CD4-positive, alpha-beta T cell (primary cell): ENCODE measurements at regions not wholly inside any gene's neighbourhood (a gene's known extent, or its start where the extent isn't known, plus 50 kb on each side); places are given as distances from the start of the nearest gene placed in this dataset.

Experiments
- ATAC-seq: fragments of 200-7000 bp; cut with Tn5 transposase; one replicate; pipeline ENCODE4 v1.10.0; 2022; ENCODE audit warnings: mild to moderate bottlenecking; ENCODE audit not compliant: poor library complexity
- CTCF ChIA-PET: fragments of 350-600 bp; sonication (Branson Sonifier 250); formaldehyde crosslinking; loops from one replicate; lab custom pipeline; 2021; ENCODE audit warnings: antibody characterized with exemption, inconsistent platforms; lab: Charles Lee
- POLR2A ChIA-PET: fragments of 350-600 bp; sonication (Branson Sonifier 250); formaldehyde crosslinking; loops from one replicate; lab custom pipeline; 2021; ENCODE audit warnings: antibody characterized with exemption, inconsistent platforms; lab: Charles Lee
- DNase-seq, 14 experiments: peaks; one replicate each; pipeline ENCODE4 v3.0.0-alpha.2; 2013 to 2020; ENCODE audit warnings: mixed read lengths in 2 of 14
- H3K27ac ChIP-seq, 2 donors: one replicate each; pipeline versions ENCODE4 v1.5.1 to v1.7.0; 2013; ENCODE audit warnings: low read length in 2 of 2, low read depth in 1 of 2, mild to moderate bottlenecking in 1 of 2
- H3K27me3 ChIP-seq, 2 experiments: 1 replicate in 1 of 2; 2 replicates in 1 of 2; pipeline versions ENCODE4 v1.6.1 to v1.7.0; 2013; ENCODE audit warnings: low read length in 2 of 2, control low read depth in 1 of 2, mild to moderate bottlenecking in 1 of 2, moderate library complexity in 1 of 2; ENCODE audit not compliant: insufficient read depth in 2 of 2, control insufficient read depth in 1 of 2
- H3K36me3 ChIP-seq: one replicate; pipeline ENCODE4 v1.6.1; 2013; ENCODE audit warnings: low read length, control low read depth; ENCODE audit not compliant: insufficient read depth
- H3K4me1 ChIP-seq: one replicate; pipeline ENCODE4 v1.6.1; 2013; ENCODE audit warnings: low read length, control low read depth; ENCODE audit not compliant: insufficient read depth
- H3K4me3 ChIP-seq: one replicate; pipeline ENCODE4 v1.5.1; 2013; ENCODE audit warnings: mild to moderate bottlenecking, low read length, moderate library complexity
- H3K9me3 ChIP-seq, 2 experiments: 1 replicate in 1 of 2; 2 replicates in 1 of 2; pipeline versions ENCODE4 v1.6.1 to v1.7.0; 2013; ENCODE audit warnings: low read length in 2 of 2, mild to moderate bottlenecking in 2 of 2, control low read depth in 1 of 2, moderate library complexity in 1 of 2; ENCODE audit not compliant: control insufficient read depth in 1 of 2, insufficient read depth in 1 of 2
- H3K27ac Mint-ChIP-seq: one replicate; pipeline ENCODE4 v1.8.0; 2020; ENCODE audit warnings: mixed read lengths
- H3K27me3 Mint-ChIP-seq: one replicate; pipeline ENCODE4 v1.8.0; 2021; ENCODE audit warnings: mixed read lengths
- H3K36me3 Mint-ChIP-seq: one replicate; pipeline ENCODE4 v1.8.0; 2021; ENCODE audit warnings: low read depth, mixed read lengths
- H3K4me1 Mint-ChIP-seq: one replicate; pipeline ENCODE4 v1.8.0; 2021; ENCODE audit warnings: low read depth, mixed read lengths
- H3K4me3 Mint-ChIP-seq: one replicate; pipeline ENCODE4 v1.8.0; 2020; ENCODE audit warnings: mild to moderate bottlenecking, mixed read lengths
- H3K9me3 Mint-ChIP-seq: one replicate; pipeline ENCODE4 v1.8.0; 2020; ENCODE audit warnings: mixed read lengths
- CTCF ChIP-seq: fragments of 200-600 bp; IDR thresholded peaks from one replicate; pipeline ENCODE4 v1.8.0; 2022; ENCODE audit warnings: antibody characterized with exemption, mild to moderate bottlenecking
- intact Hi-C, 2 experiments: fragments of 100-400 bp; cut with DNase I in 1 of 2; cut with micrococcal nuclease in 1 of 2; formaldehyde crosslinking; loops; one replicate each; pipeline versions ENCODE4 v1.15.1 to v1.9.0; 2023 to 2025; cut with DNase I, micrococcal nuclease

GRCh38 chr12:28622406-28622805 lies 432.1 kb downstream of the CCDC91 start:
- Mint-ChIP-seq H3K36me3 (no peaks in the 10 kb centered on the region), H3K27me3 (no peaks in the 10 kb centered on the region), H3K4me3 (no peak overlapping the region), H3K4me1 (no peaks in the 10 kb centered on the region), H3K27ac (no peak overlapping the region), H3K9me3 (peaks cover 2% of the 10 kb centered on the region)
- TF ChIP-seq CTCF: no peak
- no peaks in the 10 kb centered on the region for H3K9me3 ChIP-seq
- intact Hi-C loops: no loop called here
- H3K36me3 ChIP-seq: no peaks in the 10 kb centered on the region
- no peak overlapping the region for H3K27ac ChIP-seq
- ChIA-PET POLR2A (no interaction called here), CTCF (no interaction called here)
- H3K4me1 ChIP-seq: no peaks in the 10 kb centered on the region
- no peaks in the 10 kb centered on the region for H3K27me3 ChIP-seq
- no peak overlapping the region for H3K4me3 ChIP-seq
- DNase-seq (no peak), ATAC-seq (no peak)

GRCh38 chr12:28626504-28626903 lies 436.2 kb downstream of the CCDC91 start:
- Histone ChIP-seq H3K9me3 (no peaks in the 10 kb centered on the region), H3K27me3 (no peaks in the 10 kb centered on the region), H3K27ac (no peak overlapping the region), H3K36me3 (no peaks in the 10 kb centered on the region), H3K4me1 (no peaks in the 10 kb centered on the region), H3K4me3 (no peak overlapping the region)
- no peaks in the 10 kb centered on the region for H3K27me3 Mint-ChIP-seq
- ChIA-PET CTCF (no interaction called here), POLR2A (no interaction called here)
- H3K4me3 Mint-ChIP-seq: no peak overlapping the region
- peaks cover 2% of the 10 kb centered on the region for H3K9me3 Mint-ChIP-seq
- intact Hi-C loops: no loop called here
- no peak overlapping the region for H3K27ac Mint-ChIP-seq
- H3K36me3 Mint-ChIP-seq: no peaks in the 10 kb centered on the region
- no peak for DNase-seq
- ATAC-seq: no peak
- no peaks in the 10 kb centered on the region for H3K4me1 Mint-ChIP-seq
- TF ChIP-seq CTCF: no peak

GRCh38 chr12:28629691-28630090 lies 439.4 kb downstream of the CCDC91 start:
- CTCF ChIA-PET: no interaction called here
- intact Hi-C loops: no loop called here
- no peak for TF ChIP-seq CTCF

More at GRCh38 chr12:28629691-28630090, 439.4 kb downstream of the CCDC91 start:
- H3K27ac ChIP-seq: no peak overlapping the region
- ATAC-seq (no peak), DNase-seq (no peak)
- H3K4me1 Mint-ChIP-seq: no peaks in the 10 kb centered on the region
- no peak overlapping the region for H3K4me3 Mint-ChIP-seq
- no peaks in the 10 kb centered on the region for H3K36me3 ChIP-seq
- no peak overlapping the region for H3K4me3 ChIP-seq
- no peaks in the 10 kb centered on the region for H3K36me3 Mint-ChIP-seq
- no peaks in the 10 kb centered on the region for H3K27me3 ChIP-seq
- H3K9me3 ChIP-seq: no peaks in the 10 kb centered on the region
- H3K27ac Mint-ChIP-seq: no peak overlapping the region
- no peaks in the 10 kb centered on the region for H3K27me3 Mint-ChIP-seq
- POLR2A ChIA-PET: no interaction called here
- no peaks in the 10 kb centered on the region for H3K4me1 ChIP-seq
- no peaks in the 10 kb centered on the region for H3K9me3 Mint-ChIP-seq
